Activated CD4-positive, alpha-beta memory T cell treated with anti-CD3 and anti-CD28 coated beads for 36 hours (primary cell): ENCODE measurements at regions not wholly inside any gene's neighbourhood (a gene's known extent, or its start where the extent isn't known, plus 50 kb on each side); places are given as distances from the start of the nearest gene placed in this dataset.

Experiments used
- CTCF ChIA-PET: fragments of 350-600 bp; sonication (Branson Sonifier 250); formaldehyde crosslinking; loops from one replicate; lab custom pipeline; 2021; ENCODE audit warnings: antibody characterized with exemption, inconsistent platforms; lab: Charles Lee
- POLR2A ChIA-PET: fragments of 350-600 bp; sonication (Branson Sonifier 250); formaldehyde crosslinking; loops from one replicate; lab custom pipeline; 2021; ENCODE audit warnings: antibody characterized with exemption; lab: Charles Lee
- DNase-seq: peaks from one replicate; pipeline ENCODE4 v3.0.0-alpha.2; 2020
- H3K27ac Mint-ChIP-seq: one replicate; pipeline ENCODE4 v1.8.0; 2021; ENCODE audit warnings: mixed read lengths
- H3K27me3 Mint-ChIP-seq: one replicate; pipeline ENCODE4 v1.8.0; 2021; ENCODE audit warnings: mixed read lengths
- H3K36me3 Mint-ChIP-seq: one replicate; pipeline ENCODE4 v1.8.0; 2021; ENCODE audit warnings: mixed read lengths
- H3K4me1 Mint-ChIP-seq: one replicate; pipeline ENCODE4 v1.8.0; 2021; ENCODE audit warnings: low read depth, mixed read lengths
- H3K4me3 Mint-ChIP-seq: one replicate; pipeline ENCODE4 v1.8.0; 2021; ENCODE audit warnings: mild to moderate bottlenecking, mixed read lengths
- H3K9me3 Mint-ChIP-seq: one replicate; pipeline ENCODE4 v1.8.0; 2021; ENCODE audit warnings: mixed read lengths
- intact Hi-C: fragments of 100-400 bp; cut with micrococcal nuclease; formaldehyde crosslinking; loops from one replicate; pipeline ENCODE4 v1.15.1; 2023

DNA sequence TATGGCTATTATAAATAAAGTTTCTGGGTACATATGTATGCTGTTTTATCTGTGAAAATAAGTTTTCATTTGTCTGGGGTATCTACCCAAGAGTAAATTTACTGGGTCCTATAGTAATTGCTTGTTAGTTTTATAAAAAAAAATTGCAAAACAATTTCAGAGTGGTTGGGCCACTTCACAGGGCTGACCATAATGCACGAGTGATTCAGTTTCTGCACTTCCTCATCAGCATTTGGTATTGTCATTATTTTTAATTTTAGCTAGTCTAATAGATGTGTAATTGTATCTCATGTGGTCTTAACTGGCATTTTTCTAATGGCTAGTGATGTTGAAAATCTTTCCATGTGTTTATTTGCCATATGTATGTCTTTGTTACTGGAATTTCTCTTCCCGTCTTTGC is 452.4 kb upstream of the AKR1E2 start:
- Mint-ChIP-seq H3K4me3 (no peak overlapping the region), H3K27me3 (peaks cover 1% of the 10 kb centered on the region), H3K9me3 (no peaks in the 10 kb centered on the region), H3K4me1 (no peaks in the 10 kb centered on the region), H3K36me3 (no peaks in the 10 kb centered on the region), H3K27ac (no peak overlapping the region)
- DNase-seq = no peak
- intact Hi-C loops = no loop called here
- ChIA-PET CTCF (no interaction called here), POLR2A (no interaction called here)

DNA sequence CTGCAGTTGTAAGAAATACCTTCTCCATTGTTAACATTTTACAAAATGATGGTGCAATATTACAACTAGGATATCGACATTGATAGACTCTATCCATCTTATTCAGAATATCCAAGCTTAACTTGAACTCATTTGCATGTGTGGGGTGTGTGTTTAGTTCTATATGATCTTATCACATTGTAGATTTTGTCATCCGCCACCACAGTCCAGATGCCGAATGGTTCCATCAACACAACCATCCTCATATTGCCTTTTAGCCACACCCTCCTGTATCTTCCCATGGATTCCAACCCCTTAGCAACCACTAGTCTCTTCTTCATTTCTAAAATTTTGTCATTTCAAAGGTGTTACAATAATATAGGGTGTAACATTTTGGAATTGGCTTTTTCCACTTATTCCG is 452.9 kb upstream of the AKR1E2 start:
- ChIA-PET CTCF (no interaction called here), POLR2A (no interaction called here)
- Mint-ChIP-seq H3K4me1 (no peaks in the 10 kb centered on the region), H3K4me3 (no peak overlapping the region), H3K27me3 (peaks cover under 1% of the 10 kb centered on the region), H3K36me3 (no peaks in the 10 kb centered on the region), H3K9me3 (no peaks in the 10 kb centered on the region), H3K27ac (no peak overlapping the region)
- no peak for DNase-seq
- intact Hi-C loops = no loop called here

- Mint-ChIP-seq H3K4me3 (no peak overlapping the region), H3K27me3 (no peaks in the 10 kb centered on the region), H3K9me3 (no peaks in the 10 kb centered on the region), H3K4me1 (no peaks in the 10 kb centered on the region), H3K27ac (no peak overlapping the region), H3K36me3 (no peaks in the 10 kb centered on the region)
- no peak for DNase-seq
- ChIA-PET CTCF (no interaction called here), POLR2A (no interaction called here)
- intact Hi-C loops = no loop called here
Measured at GRCh38 chr10:4372601-4373000, 453.4 kb upstream of the AKR1E2 start.

DNA sequence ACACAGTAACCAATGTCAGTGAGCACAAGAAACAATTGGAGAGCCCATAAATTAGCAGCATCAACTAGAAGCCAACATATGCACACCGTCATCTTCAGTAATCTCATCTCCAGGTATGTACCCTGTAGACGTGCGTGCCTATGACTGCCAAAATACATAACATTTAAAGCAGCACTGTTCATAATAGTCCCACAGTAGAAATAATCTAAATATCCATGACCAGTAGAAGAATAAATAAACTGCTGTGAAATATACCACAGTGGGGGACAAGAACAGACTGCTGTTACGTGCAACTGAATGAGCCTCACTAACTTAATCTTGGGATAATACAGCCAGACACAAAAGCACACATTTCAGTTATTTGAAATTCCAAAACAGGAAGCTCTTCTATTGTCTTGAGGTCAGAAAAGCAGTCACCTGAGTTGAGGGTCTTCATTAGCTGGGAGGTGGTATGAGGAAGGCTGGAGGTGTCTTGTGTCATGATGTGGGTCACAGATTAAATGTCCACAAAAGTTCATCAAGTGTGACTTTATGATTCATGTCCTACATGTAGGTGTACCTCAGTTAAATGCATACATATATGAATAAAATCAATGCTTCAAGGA is 454.2 kb upstream of the AKR1E2 start:
- DNase-seq = no peak
- POLR2A ChIA-PET = no interaction called here
- Mint-ChIP-seq H3K27ac (no peak overlapping the region), H3K27me3 (no peaks in the 10 kb centered on the region), H3K4me1 (no peaks in the 10 kb centered on the region), H3K36me3 (no peaks in the 10 kb centered on the region), H3K4me3 (no peak overlapping the region), H3K9me3 (no peaks in the 10 kb centered on the region)
- CTCF ChIA-PET = no interaction called here
- intact Hi-C loops = no loop called here

DNA sequence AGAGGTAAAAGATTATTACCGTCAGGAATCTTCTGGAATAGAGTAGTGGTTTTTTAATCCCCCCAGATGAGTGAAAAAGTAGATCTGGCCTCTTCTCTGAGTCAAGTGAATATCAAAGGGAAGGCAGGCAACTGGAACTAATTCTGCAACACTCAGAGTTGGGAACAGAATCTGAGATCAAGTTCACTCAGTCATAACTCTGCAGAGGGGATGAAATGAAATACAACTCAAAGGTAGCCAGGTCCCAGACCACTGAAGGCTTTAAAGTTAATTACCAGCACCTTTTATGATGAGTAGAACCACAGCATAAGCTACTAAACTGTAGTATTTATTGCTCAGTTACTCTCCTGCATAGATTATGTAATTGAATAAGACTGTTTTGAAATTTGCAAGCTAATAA is 455.6 kb upstream of the AKR1E2 start:
- no peak for DNase-seq
- no peaks in the 10 kb centered on the region for H3K9me3 Mint-ChIP-seq
- intact Hi-C loops = no loop called here
- H3K27ac Mint-ChIP-seq = no peak overlapping the region
- no peak overlapping the region for H3K4me3 Mint-ChIP-seq
- POLR2A ChIA-PET = no interaction called here
- H3K4me1 Mint-ChIP-seq = no peaks in the 10 kb centered on the region
- H3K36me3 Mint-ChIP-seq = no peaks in the 10 kb centered on the region
- CTCF ChIA-PET = no interaction called here
- H3K27me3 Mint-ChIP-seq = no peaks in the 10 kb centered on the region

DNA sequence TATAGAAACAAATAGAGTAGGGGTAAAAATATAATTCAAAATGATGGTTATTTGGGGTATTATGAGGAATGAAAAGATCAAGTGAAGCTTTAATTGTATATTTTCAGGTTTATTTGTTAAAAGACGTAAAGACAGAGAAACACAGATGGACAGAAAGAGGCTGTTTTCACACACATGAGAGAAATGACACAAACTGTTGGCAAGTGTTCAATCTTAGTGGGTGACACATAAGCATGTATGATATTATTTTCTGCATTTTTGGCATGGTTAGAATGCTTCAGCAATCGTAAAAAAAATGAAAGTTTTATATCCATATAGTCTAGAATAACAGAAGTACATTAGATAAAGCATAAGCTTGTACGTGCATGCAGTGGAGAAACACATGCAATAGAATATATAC is 464.4 kb upstream of the AKR1E2 start:
- H3K27ac Mint-ChIP-seq = no peak overlapping the region

DNA sequence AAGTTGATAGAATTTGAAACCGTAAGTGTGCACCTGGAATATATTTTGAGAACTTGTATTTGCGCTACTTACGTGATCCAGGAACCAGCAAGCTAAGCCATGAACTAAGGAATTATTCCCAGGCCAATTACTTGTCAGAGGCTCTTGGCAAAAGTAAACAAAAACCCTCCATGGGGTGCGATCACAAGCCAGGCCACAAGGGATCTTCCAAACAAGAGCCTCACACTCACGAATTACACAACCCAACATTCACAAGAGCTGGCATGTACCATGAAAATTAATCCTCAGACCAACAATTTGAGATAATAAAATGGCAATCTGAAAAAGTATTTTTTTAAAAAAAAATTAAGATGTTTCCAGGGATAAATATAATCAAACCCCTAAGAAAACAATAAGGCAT is 467.0 kb upstream of the AKR1E2 start:
- H3K27ac Mint-ChIP-seq = no peak overlapping the region
- intact Hi-C loops = no loop called here

More for the DNA sequence above, 464.4 kb upstream of the AKR1E2 start:
- ChIA-PET POLR2A (no interaction called here), CTCF (no interaction called here)
- H3K27me3 Mint-ChIP-seq = peaks cover 1% of the 10 kb centered on the region
- no peak overlapping the region for H3K4me3 Mint-ChIP-seq
- no peaks in the 10 kb centered on the region for H3K36me3 Mint-ChIP-seq
- intact Hi-C loops = no loop called here
- DNase-seq = no peak
- no peaks in the 10 kb centered on the region for H3K4me1 Mint-ChIP-seq
- H3K9me3 Mint-ChIP-seq = no peaks in the 10 kb centered on the region

GRCh38 chr10:4357911-4358310 is 468.1 kb upstream of the AKR1E2 start:
- H3K4me3 Mint-ChIP-seq = no peak overlapping the region
- intact Hi-C loops = no loop called here
- peaks cover 4% of the 10 kb centered on the region for H3K27me3 Mint-ChIP-seq
- H3K9me3 Mint-ChIP-seq = no peaks in the 10 kb centered on the region
- H3K36me3 Mint-ChIP-seq = no peaks in the 10 kb centered on the region
- ChIA-PET POLR2A (no interaction called here), CTCF (interaction anchor here (1.1 kb wide), 1 partner anchor 299 kb away, joined by 3 read pairs; no protein-coding TSS in a partner anchor)
- H3K27ac Mint-ChIP-seq = no peak overlapping the region
- no peak for DNase-seq
- H3K4me1 Mint-ChIP-seq = peaks cover 18% of the 10 kb centered on the region

More for the DNA sequence above, 467.0 kb upstream of the AKR1E2 start:
- H3K36me3 Mint-ChIP-seq = no peaks in the 10 kb centered on the region
- CTCF ChIA-PET = interaction anchor here (1.1 kb wide), 1 partner anchor 298 kb away, joined by 3 read pairs; no protein-coding TSS in a partner anchor
- H3K4me3 Mint-ChIP-seq = no peak overlapping the region
- H3K27me3 Mint-ChIP-seq = peaks cover 4% of the 10 kb centered on the region
- H3K9me3 Mint-ChIP-seq = no peaks in the 10 kb centered on the region
- POLR2A ChIA-PET = no interaction called here
- peaks cover 7% of the 10 kb centered on the region for H3K4me1 Mint-ChIP-seq
- DNase-seq = no peak

- DNase-seq = no peak
- no peak overlapping the region for H3K27ac Mint-ChIP-seq
- H3K36me3 Mint-ChIP-seq = no peaks in the 10 kb centered on the region
- ChIA-PET CTCF (no interaction called here), POLR2A (no interaction called here)
- H3K9me3 Mint-ChIP-seq = no peaks in the 10 kb centered on the region
- intact Hi-C loops = no loop called here
- no peak overlapping the region for H3K4me3 Mint-ChIP-seq
- peaks cover 28% of the 10 kb centered on the region for H3K4me1 Mint-ChIP-seq
- peaks cover 3% of the 10 kb centered on the region for H3K27me3 Mint-ChIP-seq
Measured at GRCh38 chr10:4355350-4355749, 470.7 kb upstream of the AKR1E2 start.

DNA sequence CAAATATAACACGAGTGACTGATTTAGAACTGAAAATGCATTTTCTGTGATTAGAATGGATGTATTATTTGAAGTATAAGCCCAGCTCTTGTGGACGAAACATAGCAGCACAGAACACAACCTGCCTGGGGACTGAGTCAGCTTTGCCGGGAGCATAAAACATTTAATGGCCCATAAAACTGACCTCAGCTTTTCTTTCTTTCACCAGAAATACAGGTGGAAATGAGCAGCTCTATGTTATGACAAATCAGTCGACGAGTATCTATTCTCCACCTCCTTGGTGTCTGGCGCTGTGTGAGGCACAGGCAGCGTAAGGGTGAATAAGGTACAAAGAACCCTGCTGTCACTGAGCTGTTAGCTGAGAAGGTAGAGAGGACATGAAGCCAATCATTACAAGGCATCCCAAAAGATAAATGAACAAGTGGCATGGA is 471.6 kb upstream of the AKR1E2 start:
- intact Hi-C loops = no loop called here
- ChIA-PET POLR2A (interaction anchor here (0.6 to 1.2 kb wide), 2 partner anchors 9 to 489 kb away, joined by 3 read pairs; no protein-coding TSS in a partner anchor), CTCF (no interaction called here)
- no peak overlapping the region for H3K27ac Mint-ChIP-seq
- peaks cover 2% of the 10 kb centered on the region for H3K27me3 Mint-ChIP-seq
- no peaks in the 10 kb centered on the region for H3K9me3 Mint-ChIP-seq
- no peaks in the 10 kb centered on the region for H3K36me3 Mint-ChIP-seq
- H3K4me1 Mint-ChIP-seq = peaks cover 28% of the 10 kb centered on the region
- H3K4me3 Mint-ChIP-seq = no peak overlapping the region
- peak; percentile 16 for DNase-seq

DNA sequence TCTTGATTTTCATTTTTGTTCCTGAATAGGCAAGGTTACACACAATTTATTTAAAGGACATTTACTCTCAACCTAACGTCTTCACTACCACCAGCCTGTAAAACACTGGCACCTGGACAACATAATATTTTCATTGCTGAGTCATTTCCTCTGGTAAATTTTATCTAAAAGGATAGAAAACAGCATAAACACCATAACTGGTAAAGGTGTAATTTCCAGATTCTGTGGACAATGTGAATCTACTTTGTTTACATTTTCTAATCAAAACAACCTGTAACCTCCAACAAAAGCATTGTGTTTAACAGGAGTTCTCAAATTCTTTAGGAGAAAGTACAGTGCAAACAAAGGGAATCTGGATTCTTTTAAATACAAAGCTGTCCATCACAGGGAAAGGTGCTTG is 472.0 kb upstream of the AKR1E2 start:
- Mint-ChIP-seq H3K4me1 (peaks cover 28% of the 10 kb centered on the region), H3K36me3 (no peaks in the 10 kb centered on the region), H3K9me3 (no peaks in the 10 kb centered on the region), H3K4me3 (no peak overlapping the region), H3K27me3 (peaks cover 2% of the 10 kb centered on the region), H3K27ac (no peak overlapping the region)
- ChIA-PET CTCF (no interaction called here), POLR2A (interaction anchor here (1.2 kb wide), 1 partner anchor 489 kb away, joined by 3 read pairs; no protein-coding TSS in a partner anchor)
- intact Hi-C loops = no loop called here
- DNase-seq = no peak

DNA sequence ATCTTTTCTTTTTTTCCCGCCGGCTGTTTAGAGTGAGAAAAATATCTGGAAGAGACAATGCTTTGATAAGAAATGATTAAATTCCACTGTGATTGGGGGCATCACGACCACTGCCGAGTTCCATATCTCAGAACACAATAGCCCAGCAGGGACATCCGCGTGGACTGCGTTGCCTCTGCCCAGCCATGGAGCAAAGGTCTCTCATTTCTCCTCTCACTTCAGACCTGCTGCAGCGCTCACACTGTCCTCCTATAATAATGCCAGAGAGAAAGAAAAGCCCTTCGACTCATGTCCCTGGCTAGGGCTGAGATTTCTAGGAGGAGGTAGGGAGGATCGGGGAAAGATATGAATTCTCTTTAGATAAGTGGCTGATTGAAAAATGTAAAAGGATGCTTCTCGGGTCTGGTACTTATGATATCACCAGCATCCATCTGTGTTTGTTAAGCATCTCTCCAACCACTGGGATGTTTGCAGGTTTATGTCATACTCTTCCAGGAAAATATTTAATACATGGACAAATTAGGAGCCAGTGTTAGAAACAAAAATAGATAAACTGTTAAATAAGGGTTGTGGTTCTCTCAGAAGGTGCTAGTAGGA is 472.9 kb upstream of the AKR1E2 start:
- H3K36me3 Mint-ChIP-seq = no peaks in the 10 kb centered on the region
- no peak overlapping the region for H3K4me3 Mint-ChIP-seq
- peaks cover 28% of the 10 kb centered on the region for H3K4me1 Mint-ChIP-seq
- ChIA-PET POLR2A (no interaction called here), CTCF (no interaction called here)
- no peak overlapping the region for H3K27ac Mint-ChIP-seq
- H3K27me3 Mint-ChIP-seq = peaks cover 2% of the 10 kb centered on the region
- no peaks in the 10 kb centered on the region for H3K9me3 Mint-ChIP-seq
- intact Hi-C loops = no loop called here
- DNase-seq = no peak

GRCh38 chr10:4352414-4352961 is 473.5 kb upstream of the AKR1E2 start:
- POLR2A ChIA-PET = no interaction called here
- intact Hi-C loops = no loop called here
- DNase-seq = no peak
- no peaks in the 10 kb centered on the region for H3K9me3 Mint-ChIP-seq
- no peak overlapping the region for H3K4me3 Mint-ChIP-seq
- no peaks in the 10 kb centered on the region for H3K36me3 Mint-ChIP-seq
- H3K27ac Mint-ChIP-seq = no peak overlapping the region
- H3K4me1 Mint-ChIP-seq = peaks cover 28% of the 10 kb centered on the region
- CTCF ChIA-PET = no interaction called here
- peaks cover 2% of the 10 kb centered on the region for H3K27me3 Mint-ChIP-seq
